ENCODE measurements at regions not wholly inside any gene's neighbourhood (a gene's known extent, or its start where the extent isn't known, plus 50 kb on each side); places are given as distances from the start of the nearest gene placed in this dataset.

GRCh38 chr9:13556656-13557055 lies 277.2 kb upstream of the MPDZ start:
- H3K9ac ChIP-seq (ENCODE audit: low read length), result no peak overlapping the region
- H4K20me1 ChIP-seq (ENCODE audit: insufficient read depth, low read length), result no peaks in the 10 kb centered on the region
- H3K79me2 ChIP-seq (ENCODE audit: insufficient read depth, low read length), result no peaks in the 10 kb centered on the region
- no peaks in the 10 kb centered on the region for H3K9me2 ChIP-seq (ENCODE audit: low read depth, low read length)
- H3K9me3 ChIP-seq (ENCODE audit: low read length), result no peaks in the 10 kb centered on the region
- no peak overlapping the region for H2AFZ ChIP-seq (ENCODE audit: low read length)
- no peak overlapping the region for H3K4me2 ChIP-seq (ENCODE audit: low read length)
- H3K27me3 ChIP-seq (ENCODE audit: insufficient read depth, low read length), result no peaks in the 10 kb centered on the region
- no peak overlapping the region for H3K27ac ChIP-seq (ENCODE audit: low read depth, low read length, poor library complexity, severe bottlenecking)
- H3K4me1 ChIP-seq (ENCODE audit: insufficient read depth, low read length, severe bottlenecking), result no peaks in the 10 kb centered on the region
- no peaks in the 10 kb centered on the region for H3K36me3 ChIP-seq (ENCODE audit: insufficient read depth, low read length)
- H3F3A ChIP-seq (ENCODE audit: insufficient read depth, low read length), result no peaks in the 10 kb centered on the region
- TF ChIP-seq CTCF (IDR thresholded peaks at IDR 0.05; ENCODE audit: low read length), result no peak
- no peak for TF ChIP-seq EZH2 (IDR thresholded peaks at IDR 0.05; ENCODE audit: borderline replicate concordance, low read length)
- H3K4me3 ChIP-seq (ENCODE audit: low read depth, low read length, poor library complexity, severe bottlenecking), result no peak overlapping the region

- Histone ChIP-seq H3K27ac (ENCODE audit: low read depth, low read length, poor library complexity, severe bottlenecking) (no peak overlapping the region), H3K4me1 (ENCODE audit: insufficient read depth, low read length, severe bottlenecking) (no peaks in the 10 kb centered on the region), H3K9ac (ENCODE audit: low read length) (no peak overlapping the region), H3K4me2 (ENCODE audit: low read length) (no peak overlapping the region), H3K9me3 (ENCODE audit: low read length) (no peaks in the 10 kb centered on the region), H3K36me3 (ENCODE audit: insufficient read depth, low read length) (no peaks in the 10 kb centered on the region), H2AFZ (ENCODE audit: low read length) (no peak overlapping the region), H3F3A (ENCODE audit: insufficient read depth, low read length) (no peaks in the 10 kb centered on the region), H3K79me2 (ENCODE audit: insufficient read depth, low read length) (no peaks in the 10 kb centered on the region), H3K4me3 (ENCODE audit: low read depth, low read length, poor library complexity, severe bottlenecking) (no peak overlapping the region), H3K9me2 (ENCODE audit: low read depth, low read length) (no peaks in the 10 kb centered on the region), H3K27me3 (ENCODE audit: insufficient read depth, low read length) (no peaks in the 10 kb centered on the region), H4K20me1 (ENCODE audit: insufficient read depth, low read length) (no peaks in the 10 kb centered on the region)
- TF ChIP-seq EZH2 (IDR thresholded peaks at IDR 0.05; ENCODE audit: borderline replicate concordance, low read length) (no peak), CTCF (IDR thresholded peaks at IDR 0.05; ENCODE audit: low read length) (no peak)
Observed at GRCh38 chr9:13555989-13556500, 276.6 kb upstream of the MPDZ start.

GRCh38 chr9:13555516-13555915 lies 276.0 kb upstream of the MPDZ start:
- Histone ChIP-seq H3K27ac (ENCODE audit: low read depth, low read length, poor library complexity, severe bottlenecking) (no peak overlapping the region), H3K36me3 (ENCODE audit: insufficient read depth, low read length) (no peaks in the 10 kb centered on the region), H3K4me3 (ENCODE audit: low read depth, low read length, poor library complexity, severe bottlenecking) (no peak overlapping the region), H3F3A (ENCODE audit: insufficient read depth, low read length) (no peaks in the 10 kb centered on the region), H3K27me3 (ENCODE audit: insufficient read depth, low read length) (no peaks in the 10 kb centered on the region), H3K9me2 (ENCODE audit: low read depth, low read length) (no peaks in the 10 kb centered on the region), H4K20me1 (ENCODE audit: insufficient read depth, low read length) (no peaks in the 10 kb centered on the region), H3K9me3 (ENCODE audit: low read length) (no peaks in the 10 kb centered on the region), H3K4me2 (ENCODE audit: low read length) (no peak overlapping the region), H2AFZ (ENCODE audit: low read length) (no peak overlapping the region), H3K4me1 (ENCODE audit: insufficient read depth, low read length, severe bottlenecking) (no peaks in the 10 kb centered on the region), H3K79me2 (ENCODE audit: insufficient read depth, low read length) (no peaks in the 10 kb centered on the region), H3K9ac (ENCODE audit: low read length) (no peak overlapping the region)
- TF ChIP-seq EZH2 (IDR thresholded peaks at IDR 0.05; ENCODE audit: borderline replicate concordance, low read length) (no peak), CTCF (IDR thresholded peaks at IDR 0.05; ENCODE audit: low read length) (no peak)
